Activated T-helper 17 cell treated with anti-CD3 and anti-CD28 coated beads, Interleukin-2, amount 50 U/mL, for 72 hours (primary cell): ENCODE measurements at regions not wholly inside any gene's neighbourhood (a gene's known extent, or its start where the extent isn't known, plus 50 kb on each side); places are given as distances from the start of the nearest gene placed in this dataset.

ENCODE experiments used
- ATAC-seq: fragments of 150-1000 bp; cut with Tn5 transposase; replicated peaks from 2 replicates; pipeline ENCODE4 v1.10.0; 2021; ENCODE audit warnings: mild to moderate bottlenecking, moderate library complexity
- H3K27ac Mint-ChIP-seq: one replicate; pipeline ENCODE4 v1.8.0; 2022; ENCODE audit warnings: mixed read lengths
- H3K27me3 Mint-ChIP-seq: one replicate; pipeline ENCODE4 v1.8.0; 2022; ENCODE audit warnings: mixed read lengths
- H3K36me3 Mint-ChIP-seq: one replicate; pipeline ENCODE4 v1.8.0; 2022; ENCODE audit warnings: low read depth, mild to moderate bottlenecking, mixed read lengths
- H3K4me1 Mint-ChIP-seq: one replicate; pipeline ENCODE4 v1.8.0; 2022; ENCODE audit warnings: mixed read lengths
- H3K4me3 Mint-ChIP-seq: one replicate; pipeline ENCODE4 v1.8.0; 2022; ENCODE audit warnings: mild to moderate bottlenecking, mixed read lengths
- H3K9me3 Mint-ChIP-seq: one replicate; pipeline ENCODE4 v1.8.0; 2022; ENCODE audit warnings: mixed read lengths

- no peaks in the 10 kb centered on the region for H3K9me3 Mint-ChIP-seq
- no peak overlapping the region for H3K4me3 Mint-ChIP-seq
- ATAC-seq = no peak
- H3K4me1 Mint-ChIP-seq = no peaks in the 10 kb centered on the region
- H3K36me3 Mint-ChIP-seq = no peaks in the 10 kb centered on the region
- no peak overlapping the region for H3K27ac Mint-ChIP-seq
- no peaks in the 10 kb centered on the region for H3K27me3 Mint-ChIP-seq
Observed at GRCh38 chr2:186205254-186205911, 280.7 kb upstream of the ZC3H15 start.

DNA sequence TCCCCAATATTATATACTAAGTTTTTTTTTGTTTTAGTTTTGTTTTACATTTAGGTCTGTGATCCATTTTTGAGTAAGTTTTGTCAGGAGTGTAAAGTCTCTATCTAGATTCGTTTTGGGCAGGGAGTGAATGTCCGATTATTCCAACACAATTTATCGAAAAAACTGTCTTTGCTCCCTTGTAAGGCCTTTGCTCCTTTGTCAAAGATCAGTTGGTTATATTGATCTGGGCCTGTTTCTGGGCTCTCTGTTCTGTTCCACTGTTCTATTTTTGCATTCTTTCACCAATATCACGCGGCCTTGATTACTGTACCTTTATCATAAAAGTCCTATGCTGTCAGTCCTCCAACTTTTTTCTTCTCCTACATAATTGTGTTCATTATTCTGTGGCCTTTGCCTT lies 276.5 kb upstream of the ZC3H15 start:
- no peaks in the 10 kb centered on the region for H3K36me3 Mint-ChIP-seq
- H3K9me3 Mint-ChIP-seq = no peaks in the 10 kb centered on the region
- H3K27ac Mint-ChIP-seq = no peak overlapping the region
- H3K27me3 Mint-ChIP-seq = no peaks in the 10 kb centered on the region
- ATAC-seq = no peak
- no peak overlapping the region for H3K4me3 Mint-ChIP-seq
- H3K4me1 Mint-ChIP-seq = no peaks in the 10 kb centered on the region

GRCh38 chr2:186220409-186220808 lies 265.7 kb upstream of the ZC3H15 start:
- H3K4me1 Mint-ChIP-seq = no peaks in the 10 kb centered on the region

GRCh38 chr2:186229265-186229664 lies 256.8 kb upstream of the ZC3H15 start:
- Mint-ChIP-seq H3K27me3 (no peaks in the 10 kb centered on the region), H3K27ac (no peak overlapping the region), H3K36me3 (no peaks in the 10 kb centered on the region), H3K9me3 (peaks cover 40% of the 10 kb centered on the region), H3K4me1 (no peaks in the 10 kb centered on the region), H3K4me3 (no peak overlapping the region)
- ATAC-seq = no peak

More at GRCh38 chr2:186220409-186220808, 265.7 kb upstream of the ZC3H15 start:
- Mint-ChIP-seq H3K9me3 (peaks cover 4% of the 10 kb centered on the region), H3K4me3 (no peak overlapping the region), H3K27ac (no peak overlapping the region), H3K27me3 (no peaks in the 10 kb centered on the region), H3K36me3 (no peaks in the 10 kb centered on the region)
- no peak for ATAC-seq

DNA sequence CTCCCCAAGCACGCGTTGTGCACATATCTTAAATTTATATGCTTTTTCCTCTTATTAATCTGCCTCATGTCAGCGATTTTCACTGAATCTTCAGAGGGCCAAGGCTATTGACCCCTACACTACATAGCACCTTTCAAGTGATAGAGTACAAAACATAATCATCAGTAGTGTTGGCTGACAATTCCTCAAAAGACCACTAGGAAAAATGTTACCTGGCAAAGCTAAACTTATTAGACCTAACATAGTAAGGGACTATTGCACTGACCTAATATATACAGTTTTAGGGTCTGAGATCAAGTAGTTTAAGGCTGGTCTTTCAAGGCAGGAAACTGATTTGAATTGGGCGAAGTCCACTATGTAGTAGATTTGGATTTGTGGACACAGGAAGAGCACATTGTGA lies 244.2 kb upstream of the ZC3H15 start:
- no peak overlapping the region for H3K27ac Mint-ChIP-seq
- H3K4me1 Mint-ChIP-seq = no peaks in the 10 kb centered on the region
- no peaks in the 10 kb centered on the region for H3K27me3 Mint-ChIP-seq
- H3K36me3 Mint-ChIP-seq = no peaks in the 10 kb centered on the region
- no peak for ATAC-seq
- H3K9me3 Mint-ChIP-seq = peaks cover 4% of the 10 kb centered on the region
- no peak overlapping the region for H3K4me3 Mint-ChIP-seq

- Mint-ChIP-seq H3K4me3 (no peak overlapping the region), H3K36me3 (no peaks in the 10 kb centered on the region), H3K27ac (no peak overlapping the region), H3K9me3 (no peaks in the 10 kb centered on the region), H3K4me1 (no peaks in the 10 kb centered on the region), H3K27me3 (no peaks in the 10 kb centered on the region)
- ATAC-seq = no peak
Observed at GRCh38 chr2:186254759-186255158, 231.3 kb upstream of the ZC3H15 start.

DNA sequence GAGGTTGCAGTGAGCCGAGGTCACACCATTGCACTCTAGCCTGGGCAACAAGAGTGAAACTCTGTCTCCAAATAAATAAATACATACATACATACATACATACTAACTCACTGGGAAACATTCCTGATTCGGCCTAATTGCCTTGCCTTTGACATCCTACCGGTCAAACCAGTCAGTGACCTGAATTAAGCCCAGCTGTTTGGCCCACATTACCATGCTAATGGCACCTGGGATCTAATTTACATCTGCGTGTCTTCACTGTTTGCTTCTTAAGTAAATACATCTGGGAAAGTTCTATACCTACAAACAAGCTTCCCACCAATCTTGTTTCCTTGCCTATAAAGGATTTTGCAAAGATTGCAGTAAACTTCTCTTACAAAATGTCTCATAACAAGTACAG lies 230.2 kb upstream of the ZC3H15 start:
- Mint-ChIP-seq H3K27ac (no peak overlapping the region), H3K9me3 (no peaks in the 10 kb centered on the region), H3K27me3 (no peaks in the 10 kb centered on the region), H3K4me3 (no peak overlapping the region), H3K4me1 (no peaks in the 10 kb centered on the region), H3K36me3 (no peaks in the 10 kb centered on the region)
- no peak for ATAC-seq

- Mint-ChIP-seq H3K36me3 (no peaks in the 10 kb centered on the region), H3K9me3 (no peaks in the 10 kb centered on the region), H3K27me3 (no peaks in the 10 kb centered on the region), H3K4me1 (no peaks in the 10 kb centered on the region), H3K27ac (no peak overlapping the region), H3K4me3 (no peak overlapping the region)
- no peak for ATAC-seq
Observed at GRCh38 chr2:186256540-186256939, 229.5 kb upstream of the ZC3H15 start.

DNA sequence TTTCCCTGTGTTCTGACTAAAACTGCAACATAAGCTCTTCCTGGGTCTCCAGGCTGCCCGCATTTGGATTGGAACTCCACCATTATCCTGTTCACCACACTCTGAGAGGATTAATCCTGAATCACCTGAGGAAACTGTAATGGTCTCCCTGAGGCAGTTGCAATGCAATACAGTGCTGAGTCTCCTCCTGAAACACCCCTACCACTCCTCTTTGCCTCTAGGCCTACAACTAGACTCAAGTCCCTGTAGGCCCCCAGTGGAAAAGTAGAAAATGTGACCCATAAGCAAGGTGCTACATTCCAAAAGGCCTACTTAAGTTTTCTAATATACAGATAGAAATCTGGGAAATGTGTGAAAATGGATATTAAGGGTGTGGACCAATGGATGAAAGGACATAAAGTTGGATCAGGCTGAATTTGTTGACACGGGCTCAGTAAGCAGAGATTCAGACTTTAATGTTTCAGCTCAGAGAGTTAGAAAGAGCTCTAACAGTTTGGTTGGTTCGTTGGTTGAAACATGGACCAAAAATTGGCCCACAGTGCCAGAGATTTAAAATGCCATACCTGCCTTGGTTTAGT lies 222.3 kb upstream of the ZC3H15 start:
- H3K4me1 Mint-ChIP-seq = no peaks in the 10 kb centered on the region
- H3K9me3 Mint-ChIP-seq = peaks cover 14% of the 10 kb centered on the region
- H3K27me3 Mint-ChIP-seq = no peaks in the 10 kb centered on the region
- H3K27ac Mint-ChIP-seq = no peak overlapping the region
- H3K4me3 Mint-ChIP-seq = no peak overlapping the region
- ATAC-seq = no peak
- H3K36me3 Mint-ChIP-seq = no peaks in the 10 kb centered on the region

GRCh38 chr2:186269536-186269935 lies 216.5 kb upstream of the ZC3H15 start:
- Mint-ChIP-seq H3K4me3 (no peak overlapping the region), H3K36me3 (no peaks in the 10 kb centered on the region), H3K4me1 (no peaks in the 10 kb centered on the region), H3K27me3 (no peaks in the 10 kb centered on the region), H3K27ac (no peak overlapping the region), H3K9me3 (peaks cover 17% of the 10 kb centered on the region)
- no peak for ATAC-seq

DNA sequence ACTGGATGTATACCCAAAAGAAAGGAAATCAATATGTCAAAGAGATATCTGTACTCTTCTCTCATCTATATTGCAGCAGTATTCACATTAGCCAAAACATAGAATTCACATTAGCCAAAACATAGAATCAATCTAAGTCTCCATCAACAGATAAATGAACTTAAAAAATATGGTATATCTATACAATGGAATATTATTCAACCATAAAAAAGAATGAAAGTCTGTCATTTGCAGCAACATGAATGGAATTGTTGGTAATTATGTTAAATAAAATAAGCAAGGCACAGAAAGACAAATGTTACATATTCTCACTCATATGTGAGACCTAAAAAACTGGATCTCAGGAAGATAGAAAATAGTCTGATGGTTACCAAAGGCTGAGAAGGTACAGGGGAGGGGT lies 212.1 kb upstream of the ZC3H15 start:
- H3K27ac Mint-ChIP-seq = no peak overlapping the region
- ATAC-seq = no peak
- no peaks in the 10 kb centered on the region for H3K4me1 Mint-ChIP-seq
- H3K36me3 Mint-ChIP-seq = no peaks in the 10 kb centered on the region
- H3K9me3 Mint-ChIP-seq = peaks cover 15% of the 10 kb centered on the region
- H3K4me3 Mint-ChIP-seq = no peak overlapping the region
- no peaks in the 10 kb centered on the region for H3K27me3 Mint-ChIP-seq

DNA sequence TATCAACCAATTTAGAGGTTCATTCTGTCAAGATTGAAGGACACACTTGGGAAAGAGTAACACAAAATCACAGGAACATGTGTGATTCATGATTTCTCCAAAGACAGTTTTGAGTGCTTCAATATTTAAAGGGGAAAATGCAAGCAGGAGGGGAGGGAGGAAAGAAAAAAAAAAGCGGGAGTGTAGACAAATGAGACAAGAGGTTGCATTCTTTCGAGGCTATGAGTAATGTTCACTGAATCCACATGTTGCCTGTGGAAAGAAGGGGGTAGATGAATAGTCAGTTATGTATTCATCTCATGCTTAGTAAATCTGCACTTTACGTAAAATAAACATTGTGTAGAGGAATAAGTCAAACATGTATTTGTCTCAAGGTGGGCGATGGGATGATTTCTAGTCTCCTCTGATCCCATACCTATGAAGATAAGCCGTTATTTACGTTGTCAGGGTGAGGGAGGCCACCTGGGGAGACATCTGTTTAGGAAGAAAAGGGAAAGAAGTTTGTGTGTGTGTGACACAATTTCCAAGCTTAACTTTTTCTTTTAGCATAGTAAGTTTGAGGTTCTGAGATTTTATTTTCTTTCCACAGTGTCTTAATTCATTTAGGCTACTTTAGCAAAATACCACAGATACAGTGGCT lies 211.0 kb upstream of the ZC3H15 start:
- no peaks in the 10 kb centered on the region for H3K4me1 Mint-ChIP-seq
- no peaks in the 10 kb centered on the region for H3K27me3 Mint-ChIP-seq
- no peak overlapping the region for H3K27ac Mint-ChIP-seq
- no peak overlapping the region for H3K4me3 Mint-ChIP-seq
- H3K36me3 Mint-ChIP-seq = no peaks in the 10 kb centered on the region
- H3K9me3 Mint-ChIP-seq = peaks cover 15% of the 10 kb centered on the region
- no peak for ATAC-seq

GRCh38 chr2:186276909-186277308 lies 209.2 kb upstream of the ZC3H15 start:
- no peak for ATAC-seq
- peaks cover 15% of the 10 kb centered on the region for H3K9me3 Mint-ChIP-seq
- no peaks in the 10 kb centered on the region for H3K36me3 Mint-ChIP-seq
- no peaks in the 10 kb centered on the region for H3K4me1 Mint-ChIP-seq
- H3K4me3 Mint-ChIP-seq = no peak overlapping the region
- H3K27me3 Mint-ChIP-seq = no peaks in the 10 kb centered on the region
- H3K27ac Mint-ChIP-seq = no peak overlapping the region

- H3K4me1 Mint-ChIP-seq = no peaks in the 10 kb centered on the region
- ATAC-seq = no peak
- no peaks in the 10 kb centered on the region for H3K27me3 Mint-ChIP-seq
- H3K36me3 Mint-ChIP-seq = no peaks in the 10 kb centered on the region
- H3K27ac Mint-ChIP-seq = no peak overlapping the region
- no peak overlapping the region for H3K4me3 Mint-ChIP-seq
- H3K9me3 Mint-ChIP-seq = peaks cover under 1% of the 10 kb centered on the region
Observed at GRCh38 chr2:186281726-186282125, 204.3 kb upstream of the ZC3H15 start.

DNA sequence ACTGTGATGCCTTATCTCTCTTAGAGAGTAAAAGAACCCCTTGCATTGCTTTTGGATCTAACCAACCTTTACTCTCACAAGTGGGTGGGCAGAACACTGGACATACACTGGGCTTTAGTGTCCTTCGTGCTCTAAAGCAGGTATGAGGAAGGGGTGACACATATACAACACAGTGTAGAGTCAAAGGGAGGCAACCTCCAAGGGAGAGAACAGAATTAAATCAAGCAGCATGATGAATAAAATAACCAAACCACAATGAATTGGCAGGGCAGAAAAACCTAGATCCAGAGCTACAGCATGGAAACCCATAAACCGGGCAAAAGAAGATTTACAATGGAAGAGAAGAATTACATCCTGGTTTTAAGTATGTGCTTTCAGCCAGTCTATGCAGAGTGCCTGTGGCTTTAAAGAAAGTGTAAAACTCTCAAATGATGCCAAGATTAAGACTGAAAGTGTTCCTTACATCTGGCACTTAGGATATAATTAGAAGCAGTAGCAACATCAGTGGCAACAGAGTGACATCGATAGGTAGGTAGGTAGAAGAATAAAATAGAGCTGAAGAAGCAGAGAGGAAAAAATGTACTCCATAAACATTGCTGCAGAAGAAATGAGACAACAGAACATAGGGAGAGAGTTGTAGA lies 191.7 kb upstream of the ZC3H15 start:
- Mint-ChIP-seq H3K4me1 (no peaks in the 10 kb centered on the region), H3K36me3 (no peaks in the 10 kb centered on the region), H3K27me3 (no peaks in the 10 kb centered on the region), H3K27ac (no peak overlapping the region), H3K4me3 (no peak overlapping the region), H3K9me3 (peaks cover 6% of the 10 kb centered on the region)
- no peak for ATAC-seq
